SK-N-SH treated with all-trans-retinoic acid at 6 μM for 48 hours (cell line): ENCODE measurements at regions not wholly inside any gene's neighbourhood (a gene's known extent, or its start where the extent isn't known, plus 50 kb on each side); places are given as distances from the start of the nearest gene placed in this dataset.

Experiments used
- ATAC-seq: fragments of 200-7000 bp; cut with Tn5 transposase; 3 replicates; pipeline ENCODE4 v1.9.1; 2020; ENCODE audit warnings: mild to moderate bottlenecking, moderate library complexity
- BACH2 ChIP-seq: fragments of 250-450 bp; sonication (Bioruptor Pico); IDR thresholded peaks from 2 replicates; pipeline ENCODE4 v1.9.0; 2021; ENCODE audit warnings: mild to moderate bottlenecking, borderline replicate concordance
- CSDC2 ChIP-seq: fragments of 250-450 bp; sonication (Bioruptor Pico); IDR thresholded peaks from 2 replicates; pipeline ENCODE4 v1.5.0; 2020; ENCODE audit warnings: mild to moderate bottlenecking, moderate library complexity
- ESRRG ChIP-seq: fragments of 250-450 bp; sonication (Bioruptor Pico); IDR thresholded peaks from 2 replicates; pipeline ENCODE4 v1.6.1; 2021; ENCODE audit warnings: mild to moderate bottlenecking
- GLIS3 ChIP-seq: fragments of 250-450 bp; sonication (Bioruptor Pico); IDR thresholded peaks from 2 replicates; pipeline ENCODE4 v1.5.0; 2020; ENCODE audit warnings: mild to moderate bottlenecking, moderate library complexity
- ISL1 ChIP-seq: fragments of 250-450 bp; sonication (Bioruptor Pico); IDR thresholded peaks from 2 replicates; pipeline ENCODE4 v2.1.2; 2022; ENCODE audit warnings: mild to moderate bottlenecking, moderate library complexity
- OSR1 ChIP-seq: fragments of 250-450 bp; sonication (Bioruptor Pico); IDR thresholded peaks from 2 replicates; pipeline ENCODE4 v1.8.0; 2022; ENCODE audit warnings: moderate library complexity, mild to moderate bottlenecking, inconsistent platforms
- PPARA ChIP-seq: fragments of 250-450 bp; sonication (Bioruptor Pico); IDR thresholded peaks from 2 replicates; pipeline ENCODE4 v1.5.0; 2020; ENCODE audit warnings: mild to moderate bottlenecking, borderline replicate concordance
- RARB ChIP-seq: fragments of 250-450 bp; sonication (Bioruptor Pico); IDR thresholded peaks from 2 replicates; pipeline ENCODE4 v1.8.0; 2021; ENCODE audit warnings: mild to moderate bottlenecking, moderate library complexity
- SNAI2 ChIP-seq: fragments of 250-450 bp; sonication (Bioruptor Pico); IDR thresholded peaks from 2 replicates; pipeline ENCODE4 v1.5.0; 2020; ENCODE audit warnings: mild to moderate bottlenecking, moderate library complexity
- TCF4 ChIP-seq: fragments of 250-450 bp; sonication (Bioruptor Pico); IDR thresholded peaks from 2 replicates; pipeline ENCODE4 v1.8.0; 2021; ENCODE audit warnings: mild to moderate bottlenecking, moderate library complexity, borderline replicate concordance
- TOX ChIP-seq: fragments of 250-450 bp; sonication (Bioruptor Pico); IDR thresholded peaks from 2 replicates; pipeline ENCODE4 v1.8.0; 2021; ENCODE audit warnings: mild to moderate bottlenecking, moderate library complexity, borderline replicate concordance
- TSHZ2 ChIP-seq: fragments of 250-450 bp; sonication (Bioruptor Pico); IDR thresholded peaks from 2 replicates; pipeline ENCODE4 v1.5.0; 2020; ENCODE audit warnings: mild to moderate bottlenecking, moderate library complexity
- ZC3H10 ChIP-seq: fragments of 250-450 bp; sonication (Bioruptor Pico); IDR thresholded peaks from 2 replicates; pipeline ENCODE4 v1.5.1; 2021; ENCODE audit warnings: mild to moderate bottlenecking, moderate library complexity
- ZFP3 ChIP-seq: fragments of 250-450 bp; sonication (Bioruptor Pico); IDR thresholded peaks from 2 replicates; pipeline ENCODE4 v1.5.0; 2020; ENCODE audit warnings: mild to moderate bottlenecking, moderate library complexity
- ZFP30 ChIP-seq: fragments of 450-650 bp; formaldehyde crosslinking; IDR thresholded peaks from 2 replicates; pipeline ENCODE4 v1.5.0; 2022; ENCODE audit warnings: mild to moderate bottlenecking, moderate library complexity
- ZNF565 ChIP-seq: fragments of 450-650 bp; formaldehyde crosslinking; conservative IDR thresholded peaks from 2 replicates; pipeline ENCODE4 v1.5.0; 2020; ENCODE audit warnings: low read depth, mild to moderate bottlenecking, moderate library complexity
- ZNF70 ChIP-seq: fragments of 450-650 bp; formaldehyde crosslinking; IDR thresholded peaks from 2 replicates; pipeline ENCODE4 v1.5.0; 2020; ENCODE audit warnings: mild to moderate bottlenecking, moderate library complexity
- ZNF8 ChIP-seq: fragments of 450-650 bp; formaldehyde crosslinking; IDR thresholded peaks from 2 replicates; pipeline ENCODE4 v1.5.0; 2020; ENCODE audit warnings: mild to moderate bottlenecking, moderate library complexity
- TF ChIP-seq, protein P1 (sequence below): fragments of 250-450 bp; sonication (Bioruptor Pico); IDR thresholded peaks from 2 replicates; pipeline ENCODE4 v1.8.0; 2020; ENCODE audit warnings: mild to moderate bottlenecking, moderate library complexity, borderline replicate concordance
- TF ChIP-seq, protein P2 (sequence below): fragments of 250-450 bp; sonication (Bioruptor Pico); IDR thresholded peaks from 2 replicates; pipeline ENCODE4 v1.8.0; 2021; ENCODE audit warnings: low read depth, mild to moderate bottlenecking, moderate library complexity, borderline replicate concordance
- TF ChIP-seq, protein P3 (sequence below): fragments of 250-450 bp; sonication (Bioruptor Pico); IDR thresholded peaks from 2 replicates; pipeline ENCODE4 v1.5.1; 2020; ENCODE audit warnings: low read depth, mild to moderate bottlenecking, moderate library complexity
- TF ChIP-seq, protein P4 (sequence below): fragments of 250-450 bp; sonication (Bioruptor Pico); IDR thresholded peaks from 2 replicates; pipeline ENCODE4 v1.5.1; 2021; ENCODE audit warnings: mild to moderate bottlenecking, moderate library complexity

DNA sequence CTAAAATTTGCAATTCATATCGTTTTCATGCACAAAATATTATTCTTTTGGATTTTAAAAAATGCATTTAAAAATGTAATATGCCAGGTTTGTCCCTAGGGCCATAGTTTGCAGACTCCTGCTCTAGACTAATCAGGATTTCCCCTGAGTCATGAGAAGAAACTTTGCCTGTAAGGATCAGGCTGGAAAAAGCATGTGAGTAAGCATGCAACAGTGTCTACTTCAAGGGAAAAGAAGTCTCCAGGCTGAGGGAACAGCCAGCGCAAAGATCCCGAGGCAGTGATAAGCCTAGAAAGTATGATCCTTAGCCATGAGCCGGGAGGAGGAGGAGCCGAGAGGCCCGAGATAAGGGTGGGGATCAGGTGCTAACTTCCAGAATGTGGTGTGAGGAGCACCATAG, 382.8 kb upstream of the CFAP20DC start:
- ATAC-seq: no peak
- TF ChIP-seq SNAI2 (CRISPR knock-in tag) (no peak), ZNF70 (CRISPR knock-in tag) (no peak), PPARA (CRISPR knock-in tag) (no peak), ZFP3 (CRISPR knock-in tag) (no peak), TSHZ2 (CRISPR knock-in tag) (no peak), ZFP30 (CRISPR knock-in tag) (no peak), ISL1 (CRISPR knock-in tag) (no peak), CSDC2 (CRISPR knock-in tag) (no peak), ESRRG (CRISPR knock-in tag) (no peak), ZNF8 (no peak), RARB (CRISPR knock-in tag) (no peak), ZNF565 (CRISPR knock-in tag) (no peak)
- TF ChIP-seq, protein P1, sequence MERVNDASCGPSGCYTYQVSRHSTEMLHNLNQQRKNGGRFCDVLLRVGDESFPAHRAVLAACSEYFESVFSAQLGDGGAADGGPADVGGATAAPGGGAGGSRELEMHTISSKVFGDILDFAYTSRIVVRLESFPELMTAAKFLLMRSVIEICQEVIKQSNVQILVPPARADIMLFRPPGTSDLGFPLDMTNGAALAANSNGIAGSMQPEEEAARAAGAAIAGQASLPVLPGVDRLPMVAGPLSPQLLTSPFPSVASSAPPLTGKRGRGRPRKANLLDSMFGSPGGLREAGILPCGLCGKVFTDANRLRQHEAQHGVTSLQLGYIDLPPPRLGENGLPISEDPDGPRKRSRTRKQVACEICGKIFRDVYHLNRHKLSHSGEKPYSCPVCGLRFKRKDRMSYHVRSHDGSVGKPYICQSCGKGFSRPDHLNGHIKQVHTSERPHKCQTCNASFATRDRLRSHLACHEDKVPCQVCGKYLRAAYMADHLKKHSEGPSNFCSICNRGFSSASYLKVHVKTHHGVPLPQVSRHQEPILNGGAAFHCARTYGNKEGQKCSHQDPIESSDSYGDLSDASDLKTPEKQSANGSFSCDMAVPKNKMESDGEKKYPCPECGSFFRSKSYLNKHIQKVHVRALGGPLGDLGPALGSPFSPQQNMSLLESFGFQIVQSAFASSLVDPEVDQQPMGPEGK (CRISPR knock-in tag): no peak
- TF ChIP-seq, protein P2, sequence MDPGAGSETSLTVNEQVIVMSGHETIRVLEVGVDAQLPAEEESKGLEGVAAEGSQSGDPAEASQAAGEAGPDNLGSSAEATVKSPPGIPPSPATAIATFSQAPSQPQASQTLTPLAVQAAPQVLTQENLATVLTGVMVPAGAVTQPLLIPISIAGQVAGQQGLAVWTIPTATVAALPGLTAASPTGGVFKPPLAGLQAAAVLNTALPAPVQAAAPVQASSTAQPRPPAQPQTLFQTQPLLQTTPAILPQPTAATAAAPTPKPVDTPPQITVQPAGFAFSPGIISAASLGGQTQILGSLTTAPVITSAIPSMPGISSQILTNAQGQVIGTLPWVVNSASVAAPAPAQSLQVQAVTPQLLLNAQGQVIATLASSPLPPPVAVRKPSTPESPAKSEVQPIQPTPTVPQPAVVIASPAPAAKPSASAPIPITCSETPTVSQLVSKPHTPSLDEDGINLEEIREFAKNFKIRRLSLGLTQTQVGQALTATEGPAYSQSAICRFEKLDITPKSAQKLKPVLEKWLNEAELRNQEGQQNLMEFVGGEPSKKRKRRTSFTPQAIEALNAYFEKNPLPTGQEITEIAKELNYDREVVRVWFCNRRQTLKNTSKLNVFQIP: no peak
- TF ChIP-seq, all 23 proteins: peak for 0

GRCh38 chr3:59430341-59430740, 380.5 kb upstream of the CFAP20DC start:
- ATAC-seq: no peak
- TF ChIP-seq CSDC2 (CRISPR knock-in tag) (no peak), ZC3H10 (no peak), TOX (CRISPR knock-in tag) (no peak), TCF4 (CRISPR knock-in tag) (no peak), OSR1 (no peak), PPARA (CRISPR knock-in tag) (no peak), ISL1 (CRISPR knock-in tag) (no peak), ZNF8 (no peak), BACH2 (no peak), ZFP30 (CRISPR knock-in tag) (no peak), ZNF70 (CRISPR knock-in tag) (no peak), GLIS3 (CRISPR knock-in tag) (no peak)
- TF ChIP-seq, protein P3, sequence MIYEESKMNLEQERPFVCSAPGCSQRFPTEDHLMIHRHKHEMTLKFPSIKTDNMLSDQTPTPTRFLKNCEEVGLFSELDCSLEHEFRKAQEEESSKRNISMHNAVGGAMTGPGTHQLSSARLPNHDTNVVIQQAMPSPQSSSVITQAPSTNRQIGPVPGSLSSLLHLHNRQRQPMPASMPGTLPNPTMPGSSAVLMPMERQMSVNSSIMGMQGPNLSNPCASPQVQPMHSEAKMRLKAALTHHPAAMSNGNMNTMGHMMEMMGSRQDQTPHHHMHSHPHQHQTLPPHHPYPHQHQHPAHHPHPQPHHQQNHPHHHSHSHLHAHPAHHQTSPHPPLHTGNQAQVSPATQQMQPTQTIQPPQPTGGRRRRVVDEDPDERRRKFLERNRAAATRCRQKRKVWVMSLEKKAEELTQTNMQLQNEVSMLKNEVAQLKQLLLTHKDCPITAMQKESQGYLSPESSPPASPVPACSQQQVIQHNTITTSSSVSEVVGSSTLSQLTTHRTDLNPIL (CRISPR knock-in tag): no peak
- TF ChIP-seq, protein P1 (CRISPR knock-in tag): no peak
- TF ChIP-seq, protein P4, sequence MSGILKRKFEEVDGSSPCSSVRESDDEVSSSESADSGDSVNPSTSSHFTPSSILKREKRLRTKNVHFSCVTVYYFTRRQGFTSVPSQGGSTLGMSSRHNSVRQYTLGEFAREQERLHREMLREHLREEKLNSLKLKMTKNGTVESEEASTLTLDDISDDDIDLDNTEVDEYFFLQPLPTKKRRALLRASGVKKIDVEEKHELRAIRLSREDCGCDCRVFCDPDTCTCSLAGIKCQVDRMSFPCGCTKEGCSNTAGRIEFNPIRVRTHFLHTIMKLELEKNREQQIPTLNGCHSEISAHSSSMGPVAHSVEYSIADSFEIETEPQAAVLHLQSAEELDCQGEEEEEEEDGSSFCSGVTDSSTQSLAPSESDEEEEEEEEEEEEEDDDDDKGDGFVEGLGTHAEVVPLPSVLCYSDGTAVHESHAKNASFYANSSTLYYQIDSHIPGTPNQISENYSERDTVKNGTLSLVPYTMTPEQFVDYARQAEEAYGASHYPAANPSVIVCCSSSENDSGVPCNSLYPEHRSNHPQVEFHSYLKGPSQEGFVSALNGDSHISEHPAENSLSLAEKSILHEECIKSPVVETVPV (CRISPR knock-in tag): no peak
